ENCODE measurements at regions not wholly inside any gene's neighbourhood (a gene's known extent, or its start where the extent isn't known, plus 50 kb on each side); places are given as distances from the start of the nearest gene placed in this dataset.
"Not testable (repeated sequence)": the region's sequence is repeated elsewhere in the genome, so short reads cannot be mapped to it uniquely, and the experiment has no call there.

GRCh38 chr17:5772017-5772416, 187.7 kb upstream of the NLRP1 start:
- TF ChIP-seq POLR2A (IDR thresholded peaks at IDR 0.05; ENCODE audit: low read depth, low read length); POLR2AphosphoS5 (IDR thresholded peaks at IDR 0.05; ENCODE audit: low read depth, low read length); TAF1 (IDR thresholded peaks at IDR 0.05; ENCODE audit: low read depth, low read length); PAX5 (IDR thresholded peaks at IDR 0.05; ENCODE audit: insufficient read depth, low read length, severe bottlenecking); POU2F2 (IDR thresholded peaks at IDR 0.05; ENCODE audit: low read depth, low read length); SPI1 (IDR thresholded peaks at IDR 0.05; ENCODE audit: low read depth, low read length): not testable (repeated sequence)
